Epithelial cell of esophagus (primary cell): ENCODE measurements at regions not wholly inside any gene's neighbourhood (a gene's known extent, or its start where the extent isn't known, plus 50 kb on each side); places are given as distances from the start of the nearest gene placed in this dataset.

ENCODE experiments used
- DNase-seq: peaks from one replicate; pipeline ENCODE4 v3.0.0; 2010; ENCODE audit warnings: low read depth
- H3K4me3 ChIP-seq: 2 replicates; pipeline ENCODE4 v1.5.1; 2011; ENCODE audit warnings: mild to moderate bottlenecking, low read length, control low read depth
- TF ChIP-seq, protein P1 (sequence below): IDR thresholded peaks from 2 replicates; pipeline ENCODE4 v1.5.1; 2011; ENCODE audit warnings: low read depth, mild to moderate bottlenecking, low read length, control low read depth, inconsistent platforms; ENCODE audit not compliant: insufficient read depth; ENCODE audit errors: missing control alignments

DNA sequence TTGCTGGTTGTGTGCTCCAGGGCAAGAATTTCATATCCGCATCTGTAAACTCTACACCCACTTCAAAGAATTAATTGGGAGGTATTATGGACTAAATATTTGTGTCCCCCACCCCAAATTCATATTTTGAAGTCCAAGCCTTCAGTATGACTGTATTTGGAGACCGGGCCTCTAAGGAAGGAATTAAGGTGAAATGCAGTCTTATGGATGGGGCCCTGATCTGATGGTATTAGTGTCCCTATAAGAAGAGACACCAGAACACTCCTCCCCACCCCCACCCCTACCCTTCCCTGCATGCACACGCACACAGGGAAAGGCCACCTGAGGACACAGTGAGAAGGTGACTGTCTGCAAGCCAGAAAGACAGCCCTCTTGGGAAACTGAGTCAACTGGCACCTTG is 332.4 kb downstream of the RPS6KC1 start:
- DNase-seq: no peak
- TF ChIP-seq, protein P1, sequence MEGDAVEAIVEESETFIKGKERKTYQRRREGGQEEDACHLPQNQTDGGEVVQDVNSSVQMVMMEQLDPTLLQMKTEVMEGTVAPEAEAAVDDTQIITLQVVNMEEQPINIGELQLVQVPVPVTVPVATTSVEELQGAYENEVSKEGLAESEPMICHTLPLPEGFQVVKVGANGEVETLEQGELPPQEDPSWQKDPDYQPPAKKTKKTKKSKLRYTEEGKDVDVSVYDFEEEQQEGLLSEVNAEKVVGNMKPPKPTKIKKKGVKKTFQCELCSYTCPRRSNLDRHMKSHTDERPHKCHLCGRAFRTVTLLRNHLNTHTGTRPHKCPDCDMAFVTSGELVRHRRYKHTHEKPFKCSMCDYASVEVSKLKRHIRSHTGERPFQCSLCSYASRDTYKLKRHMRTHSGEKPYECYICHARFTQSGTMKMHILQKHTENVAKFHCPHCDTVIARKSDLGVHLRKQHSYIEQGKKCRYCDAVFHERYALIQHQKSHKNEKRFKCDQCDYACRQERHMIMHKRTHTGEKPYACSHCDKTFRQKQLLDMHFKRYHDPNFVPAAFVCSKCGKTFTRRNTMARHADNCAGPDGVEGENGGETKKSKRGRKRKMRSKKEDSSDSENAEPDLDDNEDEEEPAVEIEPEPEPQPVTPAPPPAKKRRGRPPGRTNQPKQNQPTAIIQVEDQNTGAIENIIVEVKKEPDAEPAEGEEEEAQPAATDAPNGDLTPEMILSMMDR: no peak
- no peak overlapping the region for H3K4me3 ChIP-seq

DNA sequence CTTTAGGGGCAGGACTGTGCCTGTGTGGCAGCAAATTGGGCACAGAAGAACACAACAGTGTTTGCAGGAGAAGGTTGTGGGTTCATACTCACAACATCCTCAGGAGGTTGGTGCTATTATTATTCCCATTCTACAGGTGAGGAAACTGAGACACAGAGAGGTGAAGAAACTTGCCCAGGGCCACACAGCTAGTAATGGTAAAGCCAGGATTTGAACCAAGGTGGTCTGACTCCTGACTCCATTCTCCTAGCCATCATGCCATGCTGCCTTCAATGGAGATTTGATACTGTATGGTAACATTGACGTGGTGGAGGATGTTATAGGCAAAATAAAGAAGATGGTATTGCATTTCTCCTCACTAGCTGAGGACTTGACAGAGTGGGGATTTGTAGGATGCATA is 334.2 kb downstream of the RPS6KC1 start:
- TF ChIP-seq, protein P1: no peak
- H3K4me3 ChIP-seq: no peak overlapping the region
- no peak for DNase-seq

DNA sequence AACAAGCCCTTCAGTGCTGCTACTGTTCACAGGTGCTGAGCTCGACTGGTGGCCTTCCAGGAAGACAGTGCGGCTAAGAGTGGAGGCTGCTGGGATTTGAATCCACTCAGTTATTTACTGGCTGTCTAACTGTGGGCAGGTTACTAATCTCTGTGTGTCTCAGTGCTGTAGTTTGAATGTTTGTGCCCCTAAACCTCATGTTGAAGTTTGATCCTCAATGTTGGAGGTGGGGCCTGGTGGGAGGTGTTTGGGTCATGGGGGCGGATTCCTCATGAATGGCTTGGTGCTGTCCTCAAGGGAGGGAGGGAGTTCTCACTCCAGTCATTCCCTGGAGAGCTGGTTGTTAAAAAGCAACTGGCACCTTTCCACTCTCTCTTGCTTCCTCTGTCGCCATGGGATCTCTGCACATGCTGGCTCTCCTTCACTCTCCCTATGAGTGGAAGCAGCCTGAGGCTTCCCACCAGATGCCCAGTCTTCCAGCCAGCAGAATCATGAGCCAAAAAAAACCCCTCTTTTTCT is 334.8 kb downstream of the RPS6KC1 start:
- TF ChIP-seq, protein P1: no peak
- H3K4me3 ChIP-seq: no peak overlapping the region
- DNase-seq: no peak

DNA sequence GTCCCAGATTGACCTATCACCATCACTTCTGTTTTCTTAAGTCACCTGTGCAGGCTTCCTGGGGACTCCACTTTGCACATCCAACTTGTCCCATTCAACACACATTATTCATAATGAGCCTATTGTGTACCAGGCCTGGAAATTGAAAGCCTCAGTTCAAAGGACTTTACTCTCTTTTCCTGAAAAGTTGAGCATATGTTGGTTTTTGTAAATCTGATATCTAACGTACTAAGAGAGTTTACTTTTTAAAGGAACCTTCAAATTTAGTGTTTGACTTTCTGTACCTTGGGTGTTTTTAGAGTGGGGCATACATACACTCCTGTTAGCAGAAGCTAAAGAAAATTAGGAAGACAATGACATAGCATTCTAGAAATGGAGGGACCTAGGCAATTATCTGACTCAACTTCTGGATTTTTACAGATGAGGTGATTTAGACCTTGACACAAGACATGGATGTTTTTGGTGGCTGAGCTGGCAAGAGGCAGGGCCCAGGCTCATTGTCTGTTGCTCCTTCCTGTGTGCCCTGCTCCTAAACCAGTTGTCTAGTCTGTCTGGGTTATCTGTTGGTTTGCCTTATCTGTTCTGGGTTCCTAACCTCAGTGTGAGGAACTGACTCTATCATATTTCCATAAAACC is 336.5 kb downstream of the RPS6KC1 start:
- no peak overlapping the region for H3K4me3 ChIP-seq
- TF ChIP-seq, protein P1: no peak

DNA sequence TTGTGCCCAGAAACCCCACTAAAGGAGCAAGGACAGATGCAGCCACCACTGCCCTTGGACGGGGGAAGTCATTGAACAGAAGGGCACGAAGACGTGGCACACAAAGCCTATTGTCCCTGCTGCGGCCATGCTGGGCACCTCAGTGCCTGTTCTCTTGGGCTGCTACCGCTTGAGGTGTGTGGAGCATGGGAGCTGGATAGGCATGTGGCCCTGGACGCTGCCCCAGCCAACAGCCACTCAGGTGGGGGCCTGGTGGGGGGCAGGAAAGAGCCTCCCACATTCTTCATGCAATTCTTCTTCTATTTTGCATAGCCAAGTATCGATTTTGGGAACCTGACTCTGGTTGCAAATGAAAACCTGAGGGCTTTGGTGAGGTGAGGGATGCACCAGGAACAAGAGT is 337.2 kb downstream of the RPS6KC1 start:
- H3K4me3 ChIP-seq: no peak overlapping the region
- TF ChIP-seq, protein P1: no peak
- no peak for DNase-seq

More for the DNA sequence above, 336.5 kb downstream of the RPS6KC1 start:
- no peak for DNase-seq

DNA sequence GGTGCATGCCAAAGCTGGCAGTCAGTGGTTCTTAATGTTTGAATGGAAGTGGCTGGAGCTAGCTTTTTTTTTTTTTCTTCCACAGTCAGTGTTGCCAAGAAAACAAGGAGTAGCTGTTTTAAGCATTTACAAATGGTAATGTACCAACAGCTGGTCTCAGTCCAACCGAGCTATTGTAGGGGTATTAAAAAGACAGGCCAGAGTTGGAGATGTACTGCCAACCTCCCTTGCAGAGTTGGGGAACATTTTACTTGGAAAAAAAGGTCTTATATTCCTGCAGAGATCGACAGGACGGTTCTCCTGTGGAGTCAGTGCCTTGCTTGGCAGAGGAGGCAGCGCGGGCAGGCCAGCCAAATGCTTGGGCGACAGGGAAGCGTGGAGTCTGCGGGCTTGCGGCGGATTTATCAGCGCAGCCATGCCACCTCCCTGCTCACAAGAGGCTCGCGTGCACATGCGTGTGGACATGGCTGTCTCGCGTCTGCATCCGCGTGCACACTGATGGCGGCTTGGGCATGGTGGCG is 338.1 kb downstream of the RPS6KC1 start:
- no peak overlapping the region for H3K4me3 ChIP-seq
- TF ChIP-seq, protein P1: no peak
- no peak for DNase-seq

DNA sequence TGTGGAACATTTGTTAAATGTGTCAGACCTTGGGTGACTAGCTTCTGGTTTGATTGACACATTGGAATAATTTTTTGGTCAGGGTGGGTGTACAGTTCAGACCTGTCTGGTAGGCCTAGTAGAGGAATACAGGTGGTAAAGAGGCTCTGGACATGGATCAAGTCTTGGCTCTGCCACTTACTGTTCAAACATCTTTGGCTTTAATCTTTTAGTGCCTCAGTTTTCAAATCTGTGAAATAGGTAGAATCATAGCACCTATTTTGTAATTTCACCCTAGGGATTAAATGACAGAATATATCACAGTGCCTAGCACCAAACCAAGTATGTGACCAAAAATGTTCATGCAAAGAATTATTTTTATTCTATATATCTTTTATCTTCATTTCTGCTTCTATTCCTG is 340.4 kb downstream of the RPS6KC1 start:
- TF ChIP-seq, protein P1: no peak
- no peak overlapping the region for H3K4me3 ChIP-seq
- DNase-seq: no peak
